GM12872 (cell line): ENCODE measurements at regions not wholly inside any gene's neighbourhood (a gene's known extent, or its start where the extent isn't known, plus 50 kb on each side); places are given as distances from the start of the nearest gene placed in this dataset.

ENCODE experiments used
- CTCF ChIP-seq: IDR thresholded peaks from 3 replicates; pipeline ENCODE4 v1.5.1; 2011; ENCODE audit warnings: low read depth, mild to moderate bottlenecking, low read length, moderate library complexity; ENCODE audit not compliant: insufficient read depth

DNA sequence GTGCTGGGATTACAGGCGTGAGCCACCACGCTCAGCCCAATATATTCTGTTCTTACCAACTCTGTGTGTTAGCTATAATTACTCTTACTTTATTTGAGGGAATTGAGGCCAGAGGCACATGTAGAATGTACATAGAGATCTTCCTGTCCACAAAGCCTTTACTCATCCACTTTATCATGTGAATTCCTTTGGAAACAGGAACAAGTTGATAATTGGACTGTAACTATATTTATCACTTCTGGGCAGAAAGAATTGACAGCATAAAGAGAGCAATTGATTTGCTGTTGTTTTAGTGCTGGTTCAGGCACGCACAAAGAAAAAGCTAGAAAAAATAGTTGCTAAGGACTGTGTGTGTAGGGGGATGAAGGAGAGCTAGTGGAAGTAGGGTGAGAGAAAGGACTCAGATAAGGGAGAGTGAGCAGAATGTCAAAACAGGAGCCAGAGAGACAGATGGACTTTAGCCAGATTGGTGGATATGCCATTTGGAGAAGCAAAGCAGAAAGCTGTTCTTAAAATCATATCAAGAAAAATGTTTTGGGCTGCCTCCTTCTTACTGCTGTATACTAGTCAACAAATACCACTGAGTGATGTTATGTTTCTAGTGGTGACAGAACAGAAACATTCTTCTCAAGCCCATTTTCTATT is 929.8 kb upstream of the CNTN5 start:
- no peak for TF ChIP-seq CTCF

GRCh38 chr11:98099371-98099770 is 921.4 kb upstream of the CNTN5 start:
- TF ChIP-seq CTCF = no peak

DNA sequence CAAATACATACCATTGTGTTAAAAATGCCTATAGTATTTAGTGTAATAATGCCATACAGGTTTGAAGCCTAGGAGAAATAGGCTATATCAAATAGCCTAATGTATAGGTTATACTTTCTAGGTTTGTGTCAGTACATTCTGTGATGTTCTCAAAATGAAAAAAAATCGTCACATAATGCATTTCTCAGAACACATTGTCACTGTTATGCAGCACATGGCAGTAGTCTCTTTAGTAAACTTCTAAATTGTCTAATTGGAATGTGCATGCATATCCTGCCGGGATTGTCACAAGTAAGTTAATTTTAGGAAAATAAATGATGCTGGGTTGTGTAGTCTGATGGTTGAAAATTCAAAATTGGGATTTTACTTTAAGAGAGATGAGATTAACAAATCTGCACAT is 920.1 kb upstream of the CNTN5 start:
- TF ChIP-seq CTCF = no peak

- TF ChIP-seq CTCF = no peak
Measured at GRCh38 chr11:98101329-98101728, 919.4 kb upstream of the CNTN5 start.

DNA sequence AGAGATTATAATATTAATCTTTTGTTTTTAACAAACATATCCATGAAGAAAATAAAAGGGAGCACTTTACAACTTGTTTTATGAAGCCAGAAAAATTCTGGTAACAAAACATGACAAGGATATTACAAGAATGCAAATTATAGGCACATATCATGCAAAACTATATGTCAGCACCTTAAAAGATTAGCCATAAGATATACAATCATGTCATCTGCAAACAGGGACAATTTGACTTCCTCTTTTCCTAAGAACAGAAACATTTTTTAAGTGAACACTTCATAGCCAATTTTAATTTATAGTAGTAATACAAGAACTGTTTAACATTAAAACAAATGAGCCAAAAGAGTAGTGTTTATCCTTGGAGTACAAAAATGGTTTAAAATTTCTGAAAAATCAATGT is 916.5 kb upstream of the CNTN5 start:
- no peak for TF ChIP-seq CTCF

DNA sequence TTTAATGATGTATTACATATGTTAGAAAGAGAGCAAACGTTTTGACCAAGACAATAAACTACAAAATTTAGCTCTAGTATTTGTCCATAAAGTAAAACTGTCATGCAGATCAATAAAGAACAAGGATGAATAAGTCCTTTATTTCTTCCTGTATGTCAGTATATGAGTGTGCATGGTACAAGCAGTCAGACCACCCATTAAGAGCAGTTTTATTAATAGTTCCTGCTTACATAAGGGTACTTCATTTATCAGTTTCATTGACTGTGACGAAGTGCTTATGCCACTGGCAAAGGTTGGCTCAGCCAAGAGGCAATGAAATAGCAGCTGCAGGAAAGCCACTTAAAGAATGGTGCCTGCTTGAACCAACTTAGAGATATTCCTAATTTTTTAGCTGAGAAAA is 913.0 kb upstream of the CNTN5 start:
- TF ChIP-seq CTCF = no peak

- no peak for TF ChIP-seq CTCF
Measured at GRCh38 chr11:98110030-98110429, 910.7 kb upstream of the CNTN5 start.
